ENCODE measurements at regions not wholly inside any gene's neighbourhood (a gene's known extent, or its start where the extent isn't known, plus 50 kb on each side); places are given as distances from the start of the nearest gene placed in this dataset.

GRCh38 chr2:177314722-177315264 is 50.3 kb upstream of the NFE2L2 start:
- DNase-seq, result peak; percentile 70

- DNase-seq, result peak; percentile 27
Measured at GRCh38 chr2:177315364-177315763, 50.8 kb upstream of the NFE2L2 start.

- no peak for DNase-seq
Measured at GRCh38 chr2:177316756-177317155, 52.2 kb upstream of the NFE2L2 start.

- DNase-seq, result no peak
Measured at GRCh38 chr2:177317443-177317842, 52.9 kb upstream of the NFE2L2 start.

GRCh38 chr2:177317857-177318256 is 53.3 kb upstream of the NFE2L2 start:
- no peak for DNase-seq

- no peak for DNase-seq
Measured at GRCh38 chr2:177318613-177319012, 54.1 kb upstream of the NFE2L2 start.

GRCh38 chr2:177320596-177320995 is 56.1 kb upstream of the NFE2L2 start:
- no peak for DNase-seq

GRCh38 chr2:177322801-177323261 is 58.3 kb upstream of the NFE2L2 start:
- DNase-seq, result no peak

GRCh38 chr2:177324797-177325196 is 60.3 kb upstream of the NFE2L2 start:
- no peak for DNase-seq

- DNase-seq, result no peak
Measured at GRCh38 chr2:177325554-177325953, 61.0 kb upstream of the NFE2L2 start.

GRCh38 chr2:177326005-177326404 is 61.5 kb upstream of the NFE2L2 start:
- no peak for DNase-seq

GRCh38 chr2:177326591-177326990 is 62.1 kb upstream of the NFE2L2 start:
- no peak for DNase-seq

- no peak for DNase-seq
Measured at GRCh38 chr2:177327009-177327408, 62.5 kb upstream of the NFE2L2 start.

- DNase-seq, result no peak
Measured at GRCh38 chr2:177328056-177328455, 63.5 kb upstream of the NFE2L2 start.

- no peak for DNase-seq
Measured at GRCh38 chr2:177329064-177329463, 63.5 kb upstream of the AGPS start.

GRCh38 chr2:177331466-177331997 is 61.0 kb upstream of the AGPS start:
- no peak for DNase-seq

- peak; percentile 72 for DNase-seq
Measured at GRCh38 chr2:177332026-177332991, 60.3 kb upstream of the AGPS start.

- DNase-seq, result no peak
Measured at GRCh38 chr2:177332992-177333388, 59.6 kb upstream of the AGPS start.

GRCh38 chr2:177334940-177335543 is 57.5 kb upstream of the AGPS start:
- DNase-seq, result peak; percentile 34

- no peak for DNase-seq
Measured at GRCh38 chr2:177335917-177336450, 56.6 kb upstream of the AGPS start.

GRCh38 chr2:177338177-177338721 is 54.3 kb upstream of the AGPS start:
- DNase-seq, result no peak

GRCh38 chr2:177340158-177340557 is 52.4 kb upstream of the AGPS start:
- DNase-seq, result no peak

GRCh38 chr2:177342736-177343135 is 49.8 kb upstream of the AGPS start:
- no peak for DNase-seq

Data from COR-L47 (cell line).